Thyroid gland (tissue), 4 donors: ENCODE measurements at regions not wholly inside any gene's neighbourhood (a gene's known extent, or its start where the extent isn't known, plus 50 kb on each side); places are given as distances from the start of the nearest gene placed in this dataset.
"Not testable (repeated sequence)": the region's sequence is repeated elsewhere in the genome, so short reads cannot be mapped to it uniquely, and the experiment has no call there.

Experiments
- DNase-seq, 2 donors: peaks; one replicate each; pipeline ENCODE4 v3.0.0-alpha.2; 2019
- H3K27ac ChIP-seq, 3 donors: fragments of 200-600 bp; sonication (generic); 1 replicate in 2 of 3; 2 replicates in 1 of 3; pipeline ENCODE4 v1.5.1; 2016 to 2019; ENCODE audit warnings: mild to moderate bottlenecking in 1 of 3, moderate library complexity in 1 of 3
- H3K27me3 ChIP-seq: fragments of 200-600 bp; sonication (generic); one replicate; pipeline ENCODE4 v1.5.1; 2019
- H3K36me3 ChIP-seq, 2 donors: fragments of 200-600 bp; sonication (generic); one replicate each; pipeline ENCODE4 v1.5.1; 2016 to 2019
- H3K4me1 ChIP-seq, 2 donors: fragments of 200-600 bp; sonication (generic); one replicate each; pipeline ENCODE4 v1.5.1; 2017 to 2019
- H3K4me3 ChIP-seq, 3 donors: fragments of 200-600 bp; sonication (generic); replicated peaks in 1 of 3; 1 replicate in 2 of 3; 2 replicates in 1 of 3; pipeline ENCODE4 v1.5.1; 2016; ENCODE audit warnings: mild to moderate bottlenecking in 1 of 3
- H3K9me3 ChIP-seq: fragments of 200-600 bp; sonication (generic); one replicate; pipeline ENCODE4 v1.5.1; 2017
- CTCF ChIP-seq, 6 experiments: fragments of 200-600 bp in 3 of 6; fragments of 450-650 bp in 3 of 6; sonication (generic) in 3 of 6; IDR thresholded peaks; one replicate each; pipeline ENCODE4 v1.5.1; 2016 to 2019; ENCODE audit warnings: antibody characterized with exemption in 6 of 6, mild to moderate bottlenecking in 2 of 6, inconsistent platforms in 1 of 6, moderate library complexity in 1 of 6
- POLR2A ChIP-seq, 2 donors: fragments of 450-650 bp; IDR thresholded peaks; one replicate each; pipeline ENCODE4 v1.6.1; 2017; ENCODE audit warnings: antibody characterized with exemption in 2 of 2, mild to moderate bottlenecking in 2 of 2, moderate library complexity in 1 of 2
- WGBS, 2 donors: methylation state at CpG; one replicate each; pipeline ENCODE4 v1.1.5; 2017; 5-methylcytosine and 5-hydroxymethylcytosine counted together
- intact Hi-C: fragments of 100-400 bp; cut with DNase I; formaldehyde crosslinking; loops from one replicate; pipeline ENCODE4 v1.15.1; 2023

- WGBS, 2 donors, result 85 to 90% methylated on average over 3 of the region's 3 CpGs
Observed at GRCh38 chr1:234891427-234891826, 237.2 kb downstream of the TOMM20 start.

GRCh38 chr1:234889643-234890042, 239.0 kb downstream of the TOMM20 start:
- H3K9me3 ChIP-seq, result no peaks in the 10 kb centered on the region
- H3K4me1 ChIP-seq, result peaks cover 0 to 38% of the 10 kb centered on the region in 2 donors
- no peaks in the 10 kb centered on the region for H3K27me3 ChIP-seq
- intact Hi-C loops, result no loop called here
- TF ChIP-seq CTCF (IDR thresholded peaks at IDR 0.05) (no peak), POLR2A (IDR thresholded peaks at IDR 0.05) (no peak)
- H3K36me3 ChIP-seq, result no peaks in the 10 kb centered on the region
- H3K27ac ChIP-seq, result no peak overlapping the region
- 76 to 84% methylated on average over 7 of the region's 7 CpGs for WGBS, 2 donors
- DNase-seq, result no peak
- H3K4me3 ChIP-seq, result no peak overlapping the region

More at GRCh38 chr1:234891427-234891826, 237.2 kb downstream of the TOMM20 start:
- intact Hi-C loops, result no loop called here
- no peak overlapping the region for H3K4me3 ChIP-seq
- peaks cover 0 to 26% of the 10 kb centered on the region in 2 donors for H3K4me1 ChIP-seq
- no peaks in the 10 kb centered on the region for H3K9me3 ChIP-seq
- TF ChIP-seq POLR2A (IDR thresholded peaks at IDR 0.05) (no peak), CTCF (IDR thresholded peaks at IDR 0.05) (no peak)
- H3K36me3 ChIP-seq, result no peaks in the 10 kb centered on the region
- no peak for DNase-seq
- no peaks in the 10 kb centered on the region for H3K27me3 ChIP-seq
- H3K27ac ChIP-seq, result no peak overlapping the region

- whole genome bisulfite sequencing, 2 donors, result 96 to 97% methylated on average over 5 of the region's 5 CpGs
- DNase-seq, result not testable (repeated sequence)
Observed at GRCh38 chr1:234888247-234888646, 240.4 kb downstream of the TOMM20 start.

GRCh38 chr1:234887016-234887900, 241.4 kb downstream of the TOMM20 start:
- H3K27me3 ChIP-seq, result no peaks in the 10 kb centered on the region
- peaks cover 0 to 35% of the 10 kb centered on the region in 2 donors for H3K4me1 ChIP-seq
- 63 to 68% methylated on average over 13 of the region's 13 CpGs for WGBS, 2 donors
- no peaks in the 10 kb centered on the region for H3K36me3 ChIP-seq
- intact Hi-C loops, result no loop called here
- H3K27ac ChIP-seq, result peak overlapping the region in 1 of 3 donors; percentile 45
- H3K4me3 ChIP-seq, result no peak overlapping the region
- H3K9me3 ChIP-seq, result no peaks in the 10 kb centered on the region
- DNase-seq, result no peak
- TF ChIP-seq POLR2A (IDR thresholded peaks at IDR 0.05) (no peak), CTCF (IDR thresholded peaks at IDR 0.05) (no peak)

More at GRCh38 chr1:234888247-234888646, 240.4 kb downstream of the TOMM20 start:
- intact Hi-C loops, H3K36me3 ChIP-seq, H3K4me3 ChIP-seq, H3K27me3 ChIP-seq, H3K27ac ChIP-seq, H3K9me3 ChIP-seq: not testable (repeated sequence)
- H3K4me1 ChIP-seq, result peaks cover 0 to 35% of the 10 kb centered on the region in 2 donors

- TF ChIP-seq CTCF (IDR thresholded peaks at IDR 0.05), result no peak
- no peak for TF ChIP-seq POLR2A (IDR thresholded peaks at IDR 0.05)
- Histone ChIP-seq H3K4me1 (peaks cover 0 to 30% of the 10 kb centered on the region in 2 donors), H3K27me3 (no peaks in the 10 kb centered on the region), H3K9me3 (no peaks in the 10 kb centered on the region), H3K4me3 (no peak overlapping the region), H3K36me3 (no peaks in the 10 kb centered on the region), H3K27ac (peak overlapping the region in 2 of 3 donors; percentile 20 to 45)
- DNase-seq, result no peak
- WGBS, 2 donors, result 77 to 79% methylated on average over 13 to 14 of the region's 15 CpGs
- intact Hi-C loops, result no loop called here
Observed at GRCh38 chr1:234886081-234886984, 242.3 kb downstream of the TOMM20 start.
